AG04449 (cell line): ENCODE measurements at regions not wholly inside any gene's neighbourhood (a gene's known extent, or its start where the extent isn't known, plus 50 kb on each side); places are given as distances from the start of the nearest gene placed in this dataset.
A peak's percentile ranks its signal among the peaks of the same experiment; 100 is the strongest.

ENCODE experiments used
- CTCF ChIA-PET: fragments of 350-600 bp; formaldehyde crosslinking; extraction: SDS; loops from one replicate; lab custom pipeline; 2021; ENCODE audit warnings: antibody characterized with exemption; lab: Yijun Ruan, JAX
- POLR2A ChIA-PET: fragments of 400-600, 350-600 bp; formaldehyde crosslinking; extraction: SDS; loops from one replicate; lab custom pipeline; 2020; ENCODE audit warnings: antibody characterized with exemption, inconsistent platforms; lab: Yijun Ruan, JAX
- DNase-seq: peaks from one replicate; pipeline ENCODE4 v3.0.0-alpha.2; 2010; ENCODE audit warnings: low read depth, low spot score
- H3K4me3 ChIP-seq: 2 replicates; pipeline ENCODE4 v1.5.1; 2011; ENCODE audit warnings: low read depth, mild to moderate bottlenecking, control low read depth, low read length
- CTCF ChIP-seq: IDR thresholded peaks from one replicate; pipeline ENCODE4 v1.5.1; 2011; ENCODE audit warnings: mild to moderate bottlenecking, moderate library complexity, low read length, control low read depth, inconsistent platforms; ENCODE audit not compliant: insufficient read depth; ENCODE audit errors: missing control alignments

- no peak for TF ChIP-seq CTCF
- H3K4me3 ChIP-seq, result no peak overlapping the region
- DNase-seq, result no peak
- CTCF ChIA-PET, result no interaction called here
- POLR2A ChIA-PET, result no interaction called here
These were observed 251.9 kb upstream of the PRKD1 start for GRCh38 chr14:30179381-30180130.

DNA sequence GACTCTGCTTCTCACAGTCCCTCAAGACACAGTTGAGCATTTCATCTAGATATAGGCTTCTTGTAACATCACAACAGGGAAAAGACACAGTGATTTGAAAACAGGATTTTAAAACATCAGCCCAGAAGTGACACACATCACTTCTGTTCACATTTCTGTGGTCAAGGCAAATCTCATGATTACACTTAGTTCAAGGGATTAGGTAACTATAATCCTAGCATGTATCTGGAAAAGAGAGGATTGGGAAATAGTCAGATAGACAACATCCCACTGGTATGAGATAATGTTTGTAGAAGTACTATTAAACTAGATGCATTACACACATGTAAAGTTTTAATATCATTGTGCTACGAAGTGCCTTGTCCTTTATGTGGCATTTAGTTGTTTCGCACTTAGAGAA lies 252.6 kb upstream of the PRKD1 start:
- ChIA-PET POLR2A (no interaction called here), CTCF (no interaction called here)
- DNase-seq, result no peak
- TF ChIP-seq CTCF, result no peak
- H3K4me3 ChIP-seq, result no peak overlapping the region

DNA sequence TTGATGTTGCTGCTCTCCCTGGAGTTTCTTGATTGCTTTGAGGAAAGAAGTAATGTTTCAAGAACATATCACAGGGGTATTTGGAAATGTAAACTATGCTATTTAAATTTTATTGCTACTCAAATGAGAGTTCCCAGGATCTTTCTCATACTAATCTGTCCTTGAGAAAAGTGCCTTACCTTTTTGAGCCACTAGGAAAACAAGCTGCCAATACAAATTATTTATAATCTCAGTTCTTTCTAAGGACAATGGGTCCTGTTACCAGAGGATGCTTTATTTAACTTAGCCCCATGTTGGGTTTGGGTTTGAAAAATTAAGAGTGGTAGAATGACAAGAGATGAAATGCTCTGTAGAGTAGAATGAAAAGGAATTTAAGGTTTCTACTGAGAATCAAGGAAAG lies 258.2 kb upstream of the PRKD1 start:
- CTCF ChIA-PET, result no interaction called here
- DNase-seq, result no peak
- POLR2A ChIA-PET, result no interaction called here
- no peak overlapping the region for H3K4me3 ChIP-seq
- TF ChIP-seq CTCF, result no peak

GRCh38 chr14:30191639-30192279 lies 264.1 kb upstream of the PRKD1 start:
- H3K4me3 ChIP-seq, result no peak overlapping the region
- CTCF ChIA-PET, result interaction anchor here (1.2 kb wide), 1 partner anchor 23 kb away, joined by 3 read pairs; no protein-coding TSS in a partner anchor
- TF ChIP-seq CTCF, result no peak
- DNase-seq, result no peak
- POLR2A ChIA-PET, result no interaction called here

- no peak for TF ChIP-seq CTCF
- no peak overlapping the region for H3K4me3 ChIP-seq
- ChIA-PET CTCF (interaction anchor here (0.6 kb wide), 1 partner anchor 187 kb away, joined by 3 read pairs; no protein-coding TSS in a partner anchor), POLR2A (interaction anchor here (1.2 to 1.3 kb wide), 2 partner anchors 21 to 79 kb away, joined by 3 to 5 read pairs; no protein-coding TSS in a partner anchor)
- DNase-seq, result no peak
These were observed 265.5 kb upstream of the PRKD1 start for GRCh38 chr14:30193101-30193500.

GRCh38 chr14:30193845-30194501 lies 266.3 kb upstream of the PRKD1 start:
- ChIA-PET POLR2A (interaction anchor here (1.0 to 1.3 kb wide), 3 partner anchors 20 to 523 kb away, joined by 3 to 5 read pairs (median 3); no protein-coding TSS in a partner anchor), CTCF (interaction anchor here (0.6 kb wide), 1 partner anchor 188 kb away, joined by 3 read pairs; no protein-coding TSS in a partner anchor)
- H3K4me3 ChIP-seq, result no peak overlapping the region
- DNase-seq, result peak; percentile 84
- TF ChIP-seq CTCF, result no peak
